ENCODE measurements at regions not wholly inside any gene's neighbourhood (a gene's known extent, or its start where the extent isn't known, plus 50 kb on each side); places are given as distances from the start of the nearest gene placed in this dataset.
"Not testable (repeated sequence)": the region's sequence is repeated elsewhere in the genome, so short reads cannot be mapped to it uniquely, and the experiment has no call there.

DNA sequence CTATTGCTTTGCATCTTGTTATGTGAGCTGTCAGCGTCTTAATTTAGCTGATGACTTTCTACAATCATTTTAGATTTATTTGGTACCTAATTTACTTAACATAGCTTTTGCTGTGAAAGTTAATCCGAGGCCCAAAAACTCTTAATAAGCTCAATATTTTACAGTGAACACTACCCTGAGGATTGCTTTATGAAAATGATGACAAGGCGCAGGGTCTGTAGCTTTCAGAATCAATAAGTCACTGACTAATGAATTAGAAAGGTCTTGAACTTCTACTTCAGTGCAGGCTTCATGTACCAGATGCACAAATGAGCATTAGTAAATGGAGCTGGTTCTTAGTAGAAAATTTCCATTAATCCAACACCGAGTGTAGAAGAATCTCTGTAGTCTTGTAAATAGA lies 81.4 kb upstream of the ZNF366 start:
- no peak for DNase-seq (ENCODE audit: low read depth)

DNA sequence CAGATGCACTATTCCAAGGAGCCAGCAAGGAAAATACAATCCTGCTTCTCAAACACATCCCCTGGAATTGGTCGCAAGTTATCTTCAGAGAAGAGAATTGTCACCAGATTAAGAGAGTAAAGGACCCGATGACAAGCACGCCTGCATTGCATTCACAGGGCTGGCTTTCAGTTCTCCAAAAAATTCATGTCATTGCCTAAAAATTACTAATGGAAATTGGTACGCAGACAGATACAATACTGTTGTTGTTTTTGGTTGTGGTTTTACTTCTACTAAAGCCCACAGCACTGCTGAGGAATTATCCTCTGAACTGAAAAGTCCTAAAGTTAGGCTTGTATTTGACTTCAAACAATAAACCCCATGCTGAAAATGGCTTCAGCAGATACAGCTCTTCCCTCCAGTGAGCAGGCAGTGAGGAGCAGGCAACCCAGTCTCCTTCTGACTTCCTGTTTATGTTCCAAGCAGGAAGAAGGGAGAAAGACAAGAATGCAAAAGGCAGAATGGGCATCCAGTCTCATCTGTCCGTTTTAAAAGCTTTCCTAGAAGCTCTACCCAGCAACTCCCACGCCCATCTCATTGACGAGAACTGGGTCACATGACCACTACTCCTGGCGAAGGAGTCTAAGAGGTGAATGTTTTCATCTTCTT lies 80.6 kb upstream of the ZNF366 start:
- no peak for DNase-seq (ENCODE audit: low read depth)

DNA sequence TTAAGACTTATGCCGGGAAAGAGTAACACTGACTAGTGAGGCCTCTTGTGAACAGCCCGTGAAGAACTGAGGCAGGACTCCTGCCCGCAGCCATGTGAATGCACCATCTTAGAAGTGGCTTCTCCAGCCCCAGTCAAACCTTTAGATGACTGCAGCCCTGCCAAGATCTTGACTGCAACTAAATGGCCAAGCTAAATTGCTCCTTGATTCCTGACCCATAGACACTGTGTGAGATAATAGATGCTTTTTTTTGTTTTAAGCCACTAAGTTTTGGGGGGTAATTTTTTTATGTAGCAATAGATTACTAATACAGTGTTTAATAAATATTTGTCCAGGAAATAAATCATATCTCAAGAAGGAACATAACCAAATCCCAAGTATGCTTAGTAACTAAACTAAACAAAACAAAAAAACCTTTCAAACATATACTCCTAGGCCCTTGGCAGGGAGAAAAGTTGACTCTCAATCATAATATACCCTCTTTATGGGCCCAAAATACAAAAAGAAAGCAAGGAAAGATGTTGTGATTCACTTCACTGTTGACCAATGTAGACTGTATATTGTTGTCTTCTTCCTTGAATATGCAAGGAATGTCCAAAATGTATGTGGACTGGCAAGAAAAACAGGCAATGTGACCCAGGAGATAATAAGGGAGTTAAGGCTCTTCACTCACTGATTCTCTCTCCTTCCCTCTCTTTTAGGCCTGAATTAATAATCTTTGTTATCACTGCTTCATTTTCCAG lies 79.7 kb upstream of the ZNF366 start:
- no peak for DNase-seq (ENCODE audit: low read depth)

DNA sequence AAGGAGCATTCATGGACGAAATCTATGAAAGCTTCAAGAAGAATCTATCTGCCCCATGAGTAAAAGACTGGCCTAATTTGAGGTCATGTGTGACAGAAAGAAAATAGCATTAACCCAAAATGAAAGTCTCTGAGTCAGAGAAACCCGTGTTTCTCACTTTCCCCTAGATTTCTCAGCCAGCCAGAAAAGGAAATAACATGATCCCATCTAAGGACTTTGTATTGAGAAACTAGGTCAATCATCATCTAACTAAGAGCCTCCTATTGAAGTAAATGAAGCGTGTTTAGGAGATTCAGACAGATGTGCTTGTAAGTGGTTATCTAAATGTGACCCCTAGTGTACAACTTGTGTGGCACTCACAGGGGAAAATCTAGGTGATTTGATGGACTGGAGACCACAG lies 77.3 kb upstream of the ZNF366 start:
- DNase-seq (ENCODE audit: low read depth), result no peak

DNA sequence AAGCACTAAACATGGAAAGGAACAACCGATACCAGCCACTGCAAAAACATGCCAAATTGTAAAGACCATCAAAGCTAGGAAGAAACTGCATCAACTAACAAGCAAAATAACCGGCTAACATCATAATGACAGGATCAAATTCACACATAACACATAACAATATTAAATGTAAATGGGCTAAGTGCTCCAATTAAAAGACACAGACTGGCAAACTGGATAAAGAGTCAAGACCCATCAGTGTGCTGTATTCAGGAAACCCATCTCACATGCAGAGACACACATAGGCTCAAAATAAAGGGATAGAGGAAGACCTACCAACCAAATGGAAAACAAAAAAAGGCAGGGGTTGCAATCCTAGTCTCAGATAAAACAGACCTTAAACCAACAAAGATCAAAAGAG lies 72.1 kb upstream of the ZNF366 start:
- not testable (repeated sequence) for DNase-seq (ENCODE audit: low read depth)

DNA sequence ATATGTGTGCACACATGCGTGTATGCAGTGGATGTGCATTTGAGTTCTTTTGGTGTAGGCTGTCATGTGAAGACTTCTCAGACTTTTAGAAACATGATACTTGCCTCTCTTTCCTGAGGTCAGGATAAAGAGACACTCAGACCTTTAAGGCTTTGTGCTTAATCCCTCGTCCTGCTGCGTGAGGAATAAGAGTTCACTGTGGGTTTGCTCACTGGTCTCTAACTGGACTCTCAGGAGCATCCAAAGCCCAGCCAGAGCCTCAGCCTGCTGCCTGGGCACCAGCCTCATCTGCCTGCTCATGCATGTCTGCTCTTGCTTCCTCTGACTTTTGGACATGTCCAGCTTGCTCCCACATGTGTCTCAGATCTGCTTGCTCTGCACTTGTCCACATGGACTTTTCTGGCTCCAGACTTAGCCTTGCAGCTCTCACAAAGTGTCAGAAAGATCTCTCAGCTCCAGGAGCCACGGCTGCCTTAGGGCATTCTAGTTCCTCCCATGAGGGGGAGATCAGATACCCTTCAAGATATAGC lies 65.1 kb upstream of the ZNF366 start:
- DNase-seq (ENCODE audit: low read depth), result no peak

DNA sequence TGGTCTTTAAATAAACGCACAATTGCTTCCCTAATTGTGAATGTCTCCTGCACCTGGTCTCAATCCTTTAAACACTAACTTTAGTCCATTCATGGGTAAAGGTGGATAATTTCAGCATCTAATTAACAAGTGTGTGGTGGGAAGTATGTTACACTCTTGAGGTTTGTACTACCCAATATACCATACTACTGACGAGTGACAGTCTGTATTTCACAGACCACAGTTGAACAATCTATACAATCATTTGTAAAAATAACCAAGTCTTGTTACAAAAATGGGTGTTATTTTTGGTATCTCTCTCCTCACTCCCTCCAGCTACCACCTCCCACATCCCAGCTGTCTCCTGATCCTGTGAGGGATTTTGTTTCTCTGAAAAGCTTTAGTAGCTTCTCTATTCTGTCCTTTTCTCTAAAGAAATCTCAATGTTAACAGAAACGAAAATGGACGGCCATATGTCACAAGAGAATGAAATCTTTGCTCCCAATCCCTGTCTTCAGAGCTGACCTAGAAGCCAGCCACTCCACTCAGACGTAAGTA lies 62.3 kb upstream of the ZNF366 start:
- no peak for DNase-seq (ENCODE audit: low read depth)

DNA sequence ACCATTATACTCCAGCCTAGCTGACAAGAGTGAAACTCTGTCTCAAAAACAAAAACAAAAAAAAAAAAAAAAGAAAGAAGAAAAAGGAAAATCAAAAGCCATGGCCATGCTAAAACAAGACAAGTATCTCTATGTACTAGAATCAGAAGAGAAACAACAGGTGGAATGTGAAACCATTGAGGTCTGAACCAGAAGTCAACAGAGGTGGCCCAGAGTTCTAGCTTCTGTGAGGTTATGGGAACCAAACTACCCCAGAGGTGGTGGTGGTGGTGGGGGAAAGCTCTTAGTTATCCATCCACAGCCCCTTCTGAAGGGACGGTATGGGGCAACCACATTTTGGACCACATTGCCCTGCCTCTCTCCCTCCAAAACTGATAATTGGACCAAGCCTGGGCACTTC lies 59.5 kb upstream of the ZNF366 start:
- no peak for DNase-seq (ENCODE audit: low read depth)

DNA sequence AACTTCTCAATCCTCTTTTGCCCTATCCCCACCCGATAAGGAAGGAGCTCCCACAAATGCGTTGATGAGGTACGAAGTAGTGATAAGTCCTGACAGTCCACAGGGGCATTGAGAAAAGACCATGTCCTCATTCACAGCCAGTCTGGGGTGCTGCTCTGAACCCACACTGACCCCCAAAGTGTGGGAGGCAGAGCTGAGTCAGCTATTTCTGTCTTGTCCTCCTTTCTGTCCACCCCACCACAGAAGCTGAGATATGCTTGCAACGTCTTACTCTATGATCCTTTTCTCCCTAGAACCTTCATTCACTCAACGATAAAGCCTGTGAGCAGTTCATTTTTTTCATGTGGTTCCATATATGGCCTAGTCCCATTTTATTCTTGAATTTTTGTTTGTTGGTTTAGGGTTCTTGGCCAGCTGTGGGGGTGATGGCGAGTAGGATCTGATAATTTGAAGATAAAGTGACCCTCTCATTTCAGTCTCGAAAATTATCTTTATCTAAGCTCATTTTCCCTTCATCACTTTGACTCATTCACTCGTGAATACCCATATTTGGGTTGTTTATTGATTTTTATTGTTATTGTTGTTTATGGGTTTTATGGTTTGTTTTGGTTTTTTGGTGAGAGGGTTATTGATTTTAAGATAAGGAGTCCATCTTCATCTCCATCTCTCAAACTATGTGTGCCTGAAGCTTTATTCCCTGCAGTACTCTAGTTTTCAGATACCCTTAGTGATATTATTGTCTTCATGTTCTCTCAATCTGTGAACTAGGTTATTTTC lies 58.5 kb upstream of the ZNF366 start:
- DNase-seq (ENCODE audit: low read depth), result no peak

DNA sequence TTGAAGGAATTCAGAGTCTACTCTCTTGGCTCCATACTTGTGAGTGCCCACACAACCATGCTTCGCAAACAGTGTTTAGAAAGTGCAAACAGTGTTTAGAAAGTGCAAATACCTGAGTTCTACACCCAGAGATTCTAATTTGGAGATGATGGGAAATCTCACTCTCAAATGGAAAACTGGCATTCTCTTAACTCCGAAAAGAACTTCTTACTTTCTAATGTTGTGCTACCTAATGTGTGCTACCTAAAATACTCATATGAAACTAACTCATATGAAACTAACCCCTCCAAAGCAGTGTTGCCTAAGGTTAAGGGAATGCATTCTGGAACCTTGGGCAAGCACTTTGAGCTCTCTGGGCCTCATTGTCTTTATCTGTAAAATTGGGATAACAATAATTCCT lies 55.5 kb upstream of the ZNF366 start:
- DNase-seq (ENCODE audit: low read depth), result no peak

DNA sequence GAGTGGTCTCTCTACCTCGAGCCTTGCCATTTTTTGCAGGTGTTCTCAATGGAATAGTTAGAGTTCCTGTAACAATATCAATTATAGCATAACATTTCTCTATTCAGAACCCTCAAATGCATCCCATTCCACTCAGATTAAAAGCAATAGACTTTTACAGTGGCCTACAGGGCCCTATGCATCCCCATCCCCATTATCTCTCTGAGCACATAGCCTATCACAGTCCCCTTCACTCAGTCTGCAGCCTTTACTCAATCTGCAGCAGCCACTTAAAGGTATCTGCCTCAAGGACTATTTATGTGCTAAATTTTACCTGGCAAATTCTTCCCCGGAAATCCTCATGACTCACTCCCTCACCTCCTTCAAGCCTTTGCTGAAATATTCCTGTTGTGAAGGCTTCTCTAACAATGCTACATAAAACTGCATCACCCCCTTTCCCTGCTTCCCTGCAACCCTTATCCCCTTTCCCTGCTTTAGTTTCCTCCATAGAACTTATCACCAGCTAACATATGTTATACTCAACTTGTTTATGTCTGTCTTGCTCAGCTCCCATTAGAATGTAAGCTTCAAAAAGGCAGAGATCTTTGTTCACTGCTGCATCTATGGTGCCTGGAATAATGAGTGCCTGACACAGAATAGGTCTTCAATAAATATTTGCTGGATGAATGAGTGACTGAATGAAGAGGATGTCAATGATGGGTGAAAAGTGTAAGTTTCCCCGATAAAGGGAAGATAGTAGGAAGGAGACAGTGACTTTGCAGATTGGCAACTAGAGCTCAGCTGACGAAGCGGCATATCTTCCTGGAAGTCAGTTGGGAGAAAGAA lies 54.1 kb upstream of the ZNF366 start:
- no peak for DNase-seq (ENCODE audit: low read depth)

DNA sequence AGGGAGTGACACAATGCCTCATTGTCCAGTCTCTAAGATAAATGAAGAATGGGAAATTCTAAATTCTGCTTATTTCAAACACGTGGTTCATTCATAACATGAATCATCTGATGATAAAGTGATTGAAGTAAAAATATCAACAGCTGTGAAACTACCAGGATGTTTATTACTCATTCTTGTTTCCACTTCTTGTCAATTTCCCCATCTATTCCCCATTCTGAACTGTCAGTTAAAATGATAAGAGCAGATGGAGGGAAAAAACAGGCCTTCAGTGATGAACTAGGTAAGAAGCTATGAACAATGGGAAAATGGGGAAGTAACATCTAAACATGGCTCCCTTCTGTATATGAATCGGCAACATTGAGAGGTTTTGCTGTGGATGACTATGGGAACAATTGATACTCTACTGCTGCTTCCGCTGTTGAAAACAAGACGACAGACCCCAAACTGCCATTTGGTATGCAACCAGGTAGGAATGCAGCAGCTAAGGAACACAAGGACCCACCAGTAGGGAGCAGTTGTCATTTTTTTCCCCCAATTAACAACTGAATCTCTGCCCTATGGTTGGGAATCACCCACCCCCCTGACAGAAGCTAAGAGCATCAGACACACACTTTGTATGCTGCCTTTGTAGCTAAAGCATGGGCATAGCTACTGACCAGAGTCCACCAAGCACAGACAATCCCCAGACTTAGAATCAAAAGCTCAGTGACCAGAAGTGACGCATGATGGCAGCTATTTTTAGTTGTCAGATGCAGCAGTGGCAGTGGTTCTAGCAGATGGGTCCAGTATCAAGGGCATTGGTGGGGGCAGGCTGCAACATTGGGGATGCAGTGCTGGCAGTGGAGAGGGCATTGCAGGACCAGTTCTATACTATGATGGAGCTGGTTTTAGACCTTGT lies 52.9 kb upstream of the ZNF366 start:
- no peak for DNase-seq (ENCODE audit: low read depth)

DNA sequence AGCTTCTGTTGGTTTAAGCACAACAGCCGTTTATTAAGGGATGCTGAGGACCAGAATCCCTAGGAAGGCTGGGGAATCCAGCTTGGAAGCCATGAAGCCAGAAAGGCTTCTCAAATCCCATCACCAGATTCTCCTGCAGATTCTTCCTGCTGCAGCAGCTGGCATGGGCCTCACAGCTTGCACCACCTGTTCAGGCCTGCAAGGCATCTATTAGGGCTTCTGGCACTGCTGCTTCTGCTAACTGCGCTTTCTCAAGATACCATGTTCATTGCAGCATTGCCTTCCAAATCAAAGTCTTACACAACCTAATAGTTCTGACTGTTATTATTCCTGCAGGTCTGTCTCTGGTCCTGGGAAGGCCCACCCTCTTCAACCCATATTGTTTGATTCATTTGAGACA lies 51.2 kb upstream of the ZNF366 start:
- no peak for DNase-seq (ENCODE audit: low read depth)

DNA sequence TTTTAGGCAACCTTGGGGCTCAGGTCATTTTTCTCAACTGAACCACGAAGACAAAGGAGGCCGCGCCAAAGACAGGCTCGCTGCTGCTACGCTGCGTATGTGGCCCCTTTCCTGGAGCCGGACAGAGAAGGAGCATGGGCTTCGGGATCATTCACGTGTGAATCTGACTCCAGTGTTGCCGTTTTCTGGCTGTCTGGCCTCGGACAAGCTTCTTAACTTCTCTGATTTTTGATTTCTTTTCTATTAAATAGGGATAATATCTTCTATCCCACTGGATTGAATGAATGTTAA lies 50.8 kb upstream of the ZNF366 start:
- DNase-seq (ENCODE audit: low read depth), result no peak

DNA sequence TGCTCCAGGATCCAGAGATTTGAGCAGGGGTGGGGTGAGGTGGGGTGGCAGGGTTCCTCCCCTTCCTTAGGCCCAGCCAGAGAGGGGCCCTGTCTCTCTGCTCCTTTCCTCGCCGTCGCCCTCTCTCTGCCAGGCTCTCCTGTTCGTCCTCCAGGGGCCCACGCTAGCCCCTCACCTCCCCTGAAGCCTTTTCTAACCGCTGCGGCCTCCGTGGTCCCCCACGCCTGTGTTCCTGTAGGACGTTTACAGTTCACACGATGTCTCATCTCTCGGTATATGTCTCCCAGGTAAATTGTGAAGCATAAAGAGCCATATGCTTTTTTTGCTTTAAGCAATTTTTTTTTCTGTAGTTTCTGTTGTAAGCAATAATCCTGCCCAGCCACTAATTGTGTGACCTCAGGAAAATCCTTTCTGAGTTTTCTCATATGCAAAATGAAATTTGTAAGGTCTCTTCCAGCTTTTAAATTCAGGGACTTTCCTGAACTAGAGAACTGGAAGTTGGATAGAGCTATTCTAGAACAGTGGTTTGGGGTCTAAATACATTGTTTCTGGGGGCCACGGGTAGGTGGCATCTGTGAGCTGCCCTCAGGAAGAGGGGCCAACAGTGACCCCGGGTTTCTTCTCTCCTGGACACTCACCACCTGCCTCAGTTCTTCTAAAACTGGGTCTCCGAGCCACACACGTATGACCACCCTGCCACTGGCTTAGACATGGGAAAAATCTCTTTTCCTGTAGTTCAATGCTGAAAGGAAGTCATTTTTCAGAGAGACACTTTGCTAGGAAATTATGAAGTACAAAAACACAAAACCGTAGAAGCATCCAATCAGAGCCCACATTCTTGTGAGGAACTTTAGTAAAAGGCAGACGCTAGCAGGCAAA lies 50.2 kb upstream of the ZNF366 start:
- no peak for DNase-seq (ENCODE audit: low read depth)

Data from stimulated activated CD8-positive, alpha-beta memory T cell treated with anti-CD3 and anti-CD28 coated beads, Interleukin-4, amount 100 ng/mL, for 24 hours (primary cell).